ENCODE measurements at regions not wholly inside any gene's neighbourhood (a gene's known extent, or its start where the extent isn't known, plus 50 kb on each side); places are given as distances from the start of the nearest gene placed in this dataset.
"Not testable (repeated sequence)": the region's sequence is repeated elsewhere in the genome, so short reads cannot be mapped to it uniquely, and the experiment has no call there.

DNA sequence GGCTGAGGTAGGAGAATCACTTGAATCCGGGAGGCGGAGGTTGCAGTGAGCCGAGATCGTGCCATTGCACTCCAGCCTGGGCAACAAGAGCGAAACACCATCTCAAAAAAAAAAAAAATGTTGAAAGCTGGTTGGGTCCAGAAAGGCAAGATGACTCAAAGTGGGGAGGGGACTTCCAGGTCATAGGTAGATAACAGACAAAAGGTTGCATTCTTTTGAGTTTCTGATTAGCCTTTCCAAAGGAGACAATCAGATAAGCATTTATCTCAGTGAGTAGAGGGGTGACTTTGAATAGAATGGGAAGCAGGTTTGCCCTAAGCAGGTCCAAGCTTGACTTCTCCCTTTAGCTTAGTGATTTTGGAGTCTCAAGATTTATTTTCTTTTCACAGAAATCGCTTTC lies 527.9 kb downstream of the XYLT1 start:
- 20 to 98% (median 90%) methylated on average over 1 to 6 of the region's 6 CpGs; no CpG with 5 or more reads in 3 of the 10 experiments for WGBS, 10 experiments
- not testable (repeated sequence) for H3K27ac ChIP-seq; ATAC-seq (replicated peaks in 6 of 8)

DNA sequence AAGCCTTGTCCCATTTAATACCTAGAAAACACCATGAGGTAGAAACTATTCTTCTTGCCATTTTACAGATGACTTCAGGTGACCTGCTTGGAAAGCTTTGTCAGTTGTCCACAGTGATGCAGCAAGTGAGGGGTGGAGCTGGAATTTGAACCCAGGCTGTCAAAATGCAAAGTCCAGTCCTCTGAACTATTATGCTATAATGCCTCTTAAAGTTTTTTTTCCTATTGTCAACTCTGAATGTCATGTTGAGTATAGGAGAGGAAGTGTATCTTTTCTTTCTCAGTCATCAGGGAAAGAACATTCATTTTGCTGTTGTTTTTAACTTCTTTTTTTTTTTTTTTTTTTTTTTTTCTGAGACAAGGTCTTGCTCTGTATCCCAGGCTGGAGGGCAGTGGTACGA lies 525.6 kb downstream of the XYLT1 start:
- 0 to 100% (median 49%) methylated on average over 1 of the region's 1 CpG; no CpG with 5 or more reads in 4 of the 10 experiments for WGBS, 10 experiments
- Histone ChIP-seq H3K4me3 (no peak overlapping the region), H3K27ac (no peak overlapping the region), H3K4me1 (replicated peaks in 1 of 2) (peaks cover 0 to 3% of the 10 kb centered on the region in 2 donors)
- in situ Hi-C loops (cut with MboI; ENCODE audit: low pct_unique_long_range_greater_than_20kb in 2 of 9, low sequenced_read_pairs in 9 of 9, unreplicated experiment in 9 of 9) = no loop called here
- ATAC-seq (replicated peaks in 6 of 8) = no peak

More for the DNA sequence above, 527.9 kb downstream of the XYLT1 start:
- peaks cover 1 to 12% of the 10 kb centered on the region in 2 donors for H3K4me1 ChIP-seq (replicated peaks in 1 of 2)
- in situ Hi-C loops (cut with MboI; ENCODE audit: low pct_unique_long_range_greater_than_20kb in 2 of 9, low sequenced_read_pairs in 9 of 9, unreplicated experiment in 9 of 9); H3K4me3 ChIP-seq: not testable (repeated sequence)

DNA sequence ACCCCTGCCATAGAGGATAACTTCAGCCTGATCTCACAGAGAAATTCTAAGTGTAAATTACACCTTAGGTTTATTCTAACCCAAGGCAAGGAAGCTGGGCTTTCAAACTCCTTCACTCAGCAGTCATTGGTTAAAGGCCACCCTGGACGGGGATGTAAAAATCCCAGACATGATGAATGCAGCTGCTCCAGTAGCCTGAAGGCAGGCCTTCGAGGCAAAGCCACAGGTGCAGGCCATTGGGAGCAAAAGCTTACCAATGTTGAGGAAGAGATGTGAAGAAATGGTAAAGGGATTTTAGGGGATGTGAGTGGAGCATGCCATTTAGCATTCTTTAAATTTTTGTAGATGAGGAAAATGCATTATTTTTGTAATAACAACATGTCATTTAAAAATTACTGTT lies 514.4 kb downstream of the XYLT1 start:
- H3K4me1 ChIP-seq (replicated peaks in 1 of 2) = no peaks in the 10 kb centered on the region
- in situ Hi-C loops (cut with MboI; ENCODE audit: low pct_unique_long_range_greater_than_20kb in 2 of 9, low sequenced_read_pairs in 9 of 9, unreplicated experiment in 9 of 9) = loop anchor here in 1 of 9 experiments (25.0 kb wide), 1 partner anchor 94 kb away; no protein-coding TSS in a partner anchor
- no peak overlapping the region for H3K4me3 ChIP-seq
- ATAC-seq (replicated peaks in 6 of 8) = no peak
- no peak overlapping the region for H3K27ac ChIP-seq
- WGBS, 10 experiments = 0 to 92% (median 70%) methylated on average over 1 to 2 of the region's 2 CpGs; no CpG with 5 or more reads in 3 of the 10 experiments

GRCh38 chr16:16960785-16961184 lies 510.0 kb downstream of the XYLT1 start:
- no peak overlapping the region for H3K27ac ChIP-seq
- ATAC-seq (replicated peaks in 6 of 8) = no peak

DNA sequence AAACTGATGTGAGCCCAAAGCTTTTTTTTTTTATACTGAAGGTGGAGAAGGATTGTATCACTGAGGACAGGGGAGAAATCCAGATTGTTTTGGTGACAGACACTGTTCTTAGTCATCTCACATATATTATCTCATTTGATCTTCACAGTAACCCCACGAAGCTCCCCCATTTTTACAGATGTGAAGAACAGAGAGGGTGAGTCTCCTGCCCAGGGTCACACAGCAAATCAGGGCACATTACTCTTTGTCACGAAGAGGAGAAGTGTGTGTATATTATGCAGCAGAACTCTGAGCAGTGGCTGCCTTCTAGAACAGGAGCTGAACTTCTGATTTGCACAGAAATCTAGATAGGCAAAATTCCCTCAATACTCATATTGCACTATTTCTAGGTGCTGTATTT lies 504.3 kb downstream of the XYLT1 start:
- Histone ChIP-seq H3K4me1 (replicated peaks in 1 of 2) (no peaks in the 10 kb centered on the region), H3K4me3 (no peak overlapping the region), H3K27ac (no peak overlapping the region)
- in situ Hi-C loops (cut with MboI; ENCODE audit: low pct_unique_long_range_greater_than_20kb in 2 of 9, low sequenced_read_pairs in 9 of 9, unreplicated experiment in 9 of 9) = loop anchor here in 2 of 9 experiments (10.0 to 25.0 kb wide), 2 partner anchors 62 to 104 kb away; no protein-coding TSS in a partner anchor
- WGBS, 10 experiments = 0 to 100% (median 38%) methylated on average over 1 to 2 of the region's 2 CpGs; no CpG with 5 or more reads in 6 of the 10 experiments
- ATAC-seq (replicated peaks in 6 of 8) = no peak

More at GRCh38 chr16:16960785-16961184, 510.0 kb downstream of the XYLT1 start:
- 60 to 100% (median 88%) methylated on average over 1 to 2 of the region's 2 CpGs; no CpG with 5 or more reads in 5 of the 10 experiments for WGBS, 10 experiments
- Histone ChIP-seq H3K4me1 (replicated peaks in 1 of 2) (no peaks in the 10 kb centered on the region), H3K4me3 (no peak overlapping the region)
- in situ Hi-C loops (cut with MboI; ENCODE audit: low pct_unique_long_range_greater_than_20kb in 2 of 9, low sequenced_read_pairs in 9 of 9, unreplicated experiment in 9 of 9) = loop anchor here in 2 of 9 experiments (10.0 to 25.0 kb wide), 2 partner anchors 56 to 98 kb away; no protein-coding TSS in a partner anchor

DNA sequence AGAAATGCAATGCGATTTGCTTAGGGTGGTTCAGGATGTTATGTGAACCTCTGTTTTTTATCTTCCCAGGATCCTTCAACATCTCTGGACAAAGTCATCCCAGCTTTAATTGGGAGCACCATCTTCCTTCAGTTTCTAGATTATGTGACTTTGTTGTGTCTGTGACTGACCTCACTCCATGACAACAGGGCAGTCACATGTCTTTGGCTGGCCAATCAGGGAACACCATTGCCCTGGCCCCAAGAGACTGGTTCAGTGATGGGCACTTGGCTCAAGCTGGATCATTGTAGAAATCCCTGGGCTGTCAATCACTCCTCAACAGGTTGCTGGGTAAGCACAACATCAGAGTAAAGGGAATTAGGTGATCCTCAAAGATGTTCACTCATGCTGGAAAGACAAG lies 499.7 kb downstream of the XYLT1 start:
- whole genome bisulfite sequencing, 10 experiments = 0 to 100% (median 100%) methylated on average over 1 of the region's 1 CpG; no CpG with 5 or more reads in 6 of the 10 experiments
- H3K4me3 ChIP-seq = no peak overlapping the region
- no peak for ATAC-seq (replicated peaks in 6 of 8)
- in situ Hi-C loops (cut with MboI; ENCODE audit: low pct_unique_long_range_greater_than_20kb in 2 of 9, low sequenced_read_pairs in 9 of 9, unreplicated experiment in 9 of 9) = loop anchor here in 1 of 9 experiments (25.0 kb wide), 1 partner anchor 109 kb away; no protein-coding TSS in a partner anchor
- no peak overlapping the region for H3K27ac ChIP-seq
- H3K4me1 ChIP-seq (replicated peaks in 1 of 2) = peaks cover 11 to 15% of the 10 kb centered on the region in 2 donors

DNA sequence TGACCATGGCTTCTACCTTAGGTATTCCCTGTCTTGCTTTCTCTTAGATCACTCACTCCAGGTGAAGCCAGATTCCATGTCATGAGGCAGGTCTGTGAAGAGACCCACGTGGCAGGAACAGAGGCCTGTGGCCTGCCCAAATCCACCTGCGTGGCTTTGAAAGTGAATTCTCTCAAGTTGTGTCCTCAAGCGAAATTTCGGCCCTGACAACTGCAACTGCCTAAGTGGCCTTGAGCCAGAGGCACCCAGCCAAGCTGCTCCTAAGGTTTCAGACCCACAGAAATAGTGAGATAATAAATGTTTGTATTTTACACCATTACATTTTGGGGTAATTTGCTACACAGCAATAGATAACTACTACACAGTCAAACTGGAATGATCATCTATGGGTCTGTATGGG lies 497.9 kb downstream of the XYLT1 start:
- no peak for ATAC-seq (replicated peaks in 6 of 8)

GRCh38 chr16:16973707-16974591 lies 496.8 kb downstream of the XYLT1 start:
- in situ Hi-C loops (cut with MboI; ENCODE audit: low pct_unique_long_range_greater_than_20kb in 2 of 9, low sequenced_read_pairs in 9 of 9, unreplicated experiment in 9 of 9) = loop anchor here in 1 of 9 experiments (25.0 kb wide), 1 partner anchor 112 kb away; no protein-coding TSS in a partner anchor
- ATAC-seq (replicated peaks in 6 of 8) = peak in 3 of 8 experiments; percentile 50 to 88 (median 69)
- H3K4me3 ChIP-seq = no peak overlapping the region
- 3 to 80% (median 47%) methylated on average over 3 to 9 of the region's 10 CpGs; no CpG with 5 or more reads in 1 of the 10 experiments for WGBS, 10 experiments
- peaks cover 11 to 15% of the 10 kb centered on the region in 2 donors for H3K4me1 ChIP-seq (replicated peaks in 1 of 2)
- H3K27ac ChIP-seq = no peak overlapping the region

More for the DNA sequence above, 497.9 kb downstream of the XYLT1 start:
- in situ Hi-C loops (cut with MboI; ENCODE audit: low pct_unique_long_range_greater_than_20kb in 2 of 9, low sequenced_read_pairs in 9 of 9, unreplicated experiment in 9 of 9) = loop anchor here in 1 of 9 experiments (25.0 kb wide), 1 partner anchor 111 kb away; no protein-coding TSS in a partner anchor
- Histone ChIP-seq H3K4me3 (no peak overlapping the region), H3K4me1 (replicated peaks in 1 of 2) (peaks cover 11 to 15% of the 10 kb centered on the region in 2 donors), H3K27ac (no peak overlapping the region)
- WGBS, 10 experiments = 8 to 100% (median 83%) methylated on average over 2 to 4 of the region's 4 CpGs; no CpG with 5 or more reads in 3 of the 10 experiments

DNA sequence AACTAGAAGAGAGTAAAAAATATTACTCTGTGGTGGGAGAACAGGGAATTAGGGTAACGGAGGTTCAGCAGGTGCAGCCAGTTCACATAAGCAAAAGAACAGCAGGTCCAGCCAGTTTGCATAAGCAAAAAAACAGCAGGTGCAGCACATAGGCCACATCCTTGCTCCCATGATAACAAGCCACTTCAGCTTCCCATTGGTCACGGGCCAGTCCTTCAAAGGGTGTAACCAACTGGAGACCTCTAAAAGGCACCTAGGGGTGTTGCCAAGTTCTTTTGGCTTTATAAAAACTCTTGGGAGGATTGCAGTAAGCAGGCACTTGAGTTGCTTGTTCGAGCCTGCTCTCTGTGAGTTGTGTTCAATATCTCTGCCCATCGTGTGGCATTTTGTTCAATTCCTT lies 488.1 kb downstream of the XYLT1 start:
- no peak for ATAC-seq (replicated peaks in 6 of 8)

DNA sequence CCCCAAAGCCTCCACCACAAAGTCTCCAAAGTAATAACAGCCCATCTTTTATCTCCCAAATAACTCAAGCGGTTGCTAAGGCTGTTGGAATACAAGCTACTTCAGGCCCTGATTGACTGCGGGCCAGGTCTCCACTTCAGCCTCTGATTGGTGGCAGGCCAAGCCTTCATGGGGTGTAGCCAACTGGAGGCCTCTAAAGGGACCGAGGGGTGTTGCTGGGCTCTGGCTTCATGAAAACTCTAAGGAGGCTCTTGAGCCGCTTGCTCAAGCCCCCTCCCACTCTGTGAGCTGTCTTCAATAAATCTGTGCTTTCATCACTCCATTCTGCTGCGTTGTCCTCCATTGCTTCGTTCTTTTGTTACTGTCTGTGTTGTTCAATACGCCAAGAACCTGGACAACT lies 487.2 kb downstream of the XYLT1 start:
- ATAC-seq (replicated peaks in 6 of 8) = peak in 1 of 8 experiments; percentile 55
- 18 to 100% (median 83%) methylated on average over 1 to 7 of the region's 7 CpGs; no CpG with 5 or more reads in 2 of the 10 experiments for WGBS, 10 experiments
- no peaks in the 10 kb centered on the region for H3K4me1 ChIP-seq (replicated peaks in 1 of 2)
- in situ Hi-C loops (cut with MboI; ENCODE audit: low pct_unique_long_range_greater_than_20kb in 2 of 9, low sequenced_read_pairs in 9 of 9, unreplicated experiment in 9 of 9) = no loop called here
- H3K27ac ChIP-seq = no peak overlapping the region
- H3K4me3 ChIP-seq = no peak overlapping the region

More for the DNA sequence above, 488.1 kb downstream of the XYLT1 start:
- Histone ChIP-seq H3K4me3 (no peak overlapping the region), H3K4me1 (replicated peaks in 1 of 2) (no peaks in the 10 kb centered on the region), H3K27ac (no peak overlapping the region)
- WGBS, 10 experiments = 15 to 100% (median 75%) methylated on average over 1 to 4 of the region's 4 CpGs; no CpG with 5 or more reads in 1 of the 10 experiments
- in situ Hi-C loops (cut with MboI; ENCODE audit: low pct_unique_long_range_greater_than_20kb in 2 of 9, low sequenced_read_pairs in 9 of 9, unreplicated experiment in 9 of 9) = no loop called here

DNA sequence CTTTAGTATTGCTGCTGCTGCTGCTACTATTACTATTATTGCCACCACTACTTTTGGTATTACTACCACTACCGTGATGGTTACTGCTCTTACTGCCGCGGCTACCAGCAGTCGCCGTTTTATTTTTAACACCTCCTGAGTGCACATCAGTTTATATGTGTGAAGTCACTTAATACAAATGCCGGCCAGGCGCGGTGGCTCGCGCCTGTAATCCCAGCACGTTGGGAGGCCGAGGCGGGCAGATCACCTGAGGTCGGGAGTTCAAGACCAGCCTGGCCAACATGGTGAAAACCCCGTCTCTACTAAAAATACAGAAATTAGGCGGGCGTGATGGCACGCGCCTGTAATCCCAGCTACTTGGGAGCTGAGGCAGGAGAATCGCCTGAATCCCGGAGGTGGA lies 486.7 kb downstream of the XYLT1 start:
- in situ Hi-C loops (cut with MboI; ENCODE audit: low pct_unique_long_range_greater_than_20kb in 2 of 9, low sequenced_read_pairs in 9 of 9, unreplicated experiment in 9 of 9); ATAC-seq (replicated peaks in 6 of 8); H3K4me1 ChIP-seq (replicated peaks in 1 of 2); H3K27ac ChIP-seq; H3K4me3 ChIP-seq: not testable (repeated sequence)
- 50 to 100% (median 93%) methylated on average over 1 to 18 of the region's 21 CpGs for WGBS, 10 experiments

DNA sequence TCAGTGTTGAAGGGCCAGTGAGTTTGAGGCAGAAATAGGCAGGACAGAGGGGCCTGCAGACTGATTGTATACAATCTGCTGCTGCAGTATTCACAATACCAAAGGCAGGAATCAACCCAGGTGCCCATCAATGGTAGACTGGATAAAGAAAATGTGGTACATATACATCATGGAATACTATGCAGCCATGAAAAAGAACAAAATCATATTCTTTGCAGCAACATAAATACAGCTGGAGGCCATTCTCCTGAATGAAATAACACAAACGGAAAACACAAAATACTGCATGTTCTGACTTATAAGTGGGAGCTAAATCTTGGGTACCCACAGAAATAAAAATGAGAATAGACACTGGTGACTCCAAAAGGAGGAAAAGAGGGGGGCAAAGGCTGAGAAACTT lies 485.1 kb downstream of the XYLT1 start:
- 0 to 90% (median 55%) methylated on average over 1 of the region's 1 CpG; no CpG with 5 or more reads in 2 of the 10 experiments for WGBS, 10 experiments
- no peaks in the 10 kb centered on the region for H3K4me1 ChIP-seq (replicated peaks in 1 of 2)
- no peak overlapping the region for H3K4me3 ChIP-seq
- no peak for ATAC-seq (replicated peaks in 6 of 8)
- in situ Hi-C loops (cut with MboI; ENCODE audit: low pct_unique_long_range_greater_than_20kb in 2 of 9, low sequenced_read_pairs in 9 of 9, unreplicated experiment in 9 of 9) = no loop called here
- no peak overlapping the region for H3K27ac ChIP-seq

DNA sequence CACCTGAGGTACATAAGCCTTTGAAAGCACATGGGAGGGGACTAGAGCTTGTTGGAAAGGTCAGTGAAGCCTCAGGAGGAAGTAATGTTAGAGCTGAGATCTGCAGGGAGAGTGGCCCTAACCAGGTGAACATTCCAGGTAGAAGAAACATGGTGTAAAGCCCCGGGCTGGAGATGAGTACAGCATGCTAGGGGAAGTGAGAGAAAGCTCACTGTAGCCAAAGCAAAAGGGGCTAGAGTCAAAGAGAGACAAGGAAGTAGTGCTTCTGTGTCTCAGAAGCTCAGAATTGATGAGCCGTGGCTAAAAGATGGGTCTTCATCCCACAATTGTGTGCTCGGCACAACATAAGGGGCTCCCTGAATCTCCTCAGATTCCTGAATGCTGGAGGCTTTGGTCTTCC lies 481.8 kb downstream of the XYLT1 start:
- ATAC-seq (replicated peaks in 6 of 8) = no peak
- 0 to 86% (median 42%) methylated on average over 1 to 3 of the region's 3 CpGs; no CpG with 5 or more reads in 2 of the 10 experiments for WGBS, 10 experiments
- in situ Hi-C loops (cut with MboI; ENCODE audit: low pct_unique_long_range_greater_than_20kb in 2 of 9, low sequenced_read_pairs in 9 of 9, unreplicated experiment in 9 of 9) = no loop called here

More for the DNA sequence above, 481.8 kb downstream of the XYLT1 start:
- Histone ChIP-seq H3K4me3 (no peak overlapping the region), H3K27ac (no peak overlapping the region), H3K4me1 (replicated peaks in 1 of 2) (no peaks in the 10 kb centered on the region)

All from motor neuron (in vitro differentiated cells).